ENCODE measurements at regions not wholly inside any gene's neighbourhood (a gene's known extent, or its start where the extent isn't known, plus 50 kb on each side); places are given as distances from the start of the nearest gene placed in this dataset.
A peak's percentile ranks its signal among the peaks of the same experiment; 100 is the strongest.

- ChIA-PET POLR2A (no interaction called here), CTCF (interaction anchor here (1.5 kb wide), 1 partner anchor 76 kb away, joined by 4 read pairs; no protein-coding TSS in a partner anchor)
- H3K4me1 ChIP-seq (ENCODE audit: control insufficient read depth, insufficient read depth, low read length), result no peaks in the 10 kb centered on the region
- no peaks in the 10 kb centered on the region for H3K9me3 ChIP-seq (ENCODE audit: control insufficient read depth, insufficient read depth, low read depth, low read length)
- peak; percentile 50 for TF ChIP-seq EGR2 (tag by site-specific recombination; IDR thresholded peaks at IDR 0.05; ENCODE audit: low read depth)
- peak; percentile 76 for TF ChIP-seq ZFHX2 (tag by site-specific recombination; conservative IDR thresholded peaks at IDR 0.05)
- TF ChIP-seq, protein P1, sequence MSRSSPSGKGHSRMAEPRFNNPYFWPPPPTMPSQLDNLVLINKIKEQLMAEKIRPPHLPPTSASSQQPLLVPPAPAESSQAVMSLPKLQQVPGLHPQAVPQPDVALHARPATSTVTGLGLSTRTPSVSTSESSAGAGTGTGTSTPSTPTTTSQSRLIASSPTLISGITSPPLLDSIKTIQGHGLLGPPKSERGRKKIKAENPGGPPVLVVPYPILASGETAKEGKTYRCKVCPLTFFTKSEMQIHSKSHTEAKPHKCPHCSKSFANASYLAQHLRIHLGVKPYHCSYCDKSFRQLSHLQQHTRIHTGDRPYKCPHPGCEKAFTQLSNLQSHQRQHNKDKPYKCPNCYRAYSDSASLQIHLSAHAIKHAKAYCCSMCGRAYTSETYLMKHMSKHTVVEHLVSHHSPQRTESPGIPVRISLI (tag by site-specific recombination; IDR thresholded peaks at IDR 0.05), result no peak
- no peak overlapping the region for H3K4me3 ChIP-seq (ENCODE audit: low read depth, low read length)
- no peaks in the 10 kb centered on the region for H3K36me3 ChIP-seq (ENCODE audit: control insufficient read depth in 2 of 2, insufficient read depth in 1 of 2, low read length in 2 of 2)
- H3K27ac ChIP-seq (ENCODE audit: extremely low read depth, low read depth, low read length), result no peak overlapping the region
These were observed 146.4 kb downstream of the PHETA1 start for GRCh38 chr12:111222523-111222922.

DNA sequence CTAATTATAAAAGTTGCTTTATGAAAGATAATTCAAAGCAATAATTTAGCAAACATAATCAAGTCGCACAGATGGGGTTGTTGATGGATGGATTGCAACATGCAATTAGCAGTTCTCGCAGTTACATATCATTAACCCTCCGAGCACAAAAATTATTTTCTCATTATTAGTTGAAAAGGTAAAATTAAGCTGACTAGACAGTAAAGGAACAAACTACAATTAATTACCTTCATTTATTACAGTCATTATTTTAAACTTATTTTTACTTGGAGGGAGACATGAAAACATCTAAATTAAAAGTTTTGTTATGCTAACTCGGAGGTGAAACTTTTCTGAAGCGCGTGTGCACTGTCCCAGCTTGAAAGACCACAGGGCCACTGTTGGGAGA is 146.9 kb downstream of the PHETA1 start:
- TF ChIP-seq GFI1B (tag by site-specific recombination; IDR thresholded peaks at IDR 0.05) (no peak), ZNF621 (tag by site-specific recombination; IDR thresholded peaks at IDR 0.05) (no peak), REST (tag by site-specific recombination; IDR thresholded peaks at IDR 0.05) (no peak), KLF1 (tag by site-specific recombination; IDR thresholded peaks at IDR 0.05) (no peak), ZXDB (tag by site-specific recombination; IDR thresholded peaks at IDR 0.05) (no peak), ZNF280C (tag by site-specific recombination; IDR thresholded peaks at IDR 0.05) (no peak), ZBTB48 (tag by site-specific recombination; IDR thresholded peaks at IDR 0.05) (no peak), ZIC2 (tag by site-specific recombination; IDR thresholded peaks at IDR 0.05) (no peak), ZNF10 (tag by site-specific recombination; IDR thresholded peaks at IDR 0.05) (no peak), TRIM28 (IDR thresholded peaks at IDR 0.05; ENCODE audit: borderline replicate concordance, low read length) (no peak), ZNF558 (tag by site-specific recombination; IDR thresholded peaks at IDR 0.05) (no peak), ZNF555 (tag by site-specific recombination; conservative IDR thresholded peaks at IDR 0.05) (no peak), ZNF19 (tag by site-specific recombination; IDR thresholded peaks at IDR 0.05; ENCODE audit: low read depth) (no peak), SALL2 (tag by site-specific recombination; IDR thresholded peaks at IDR 0.05; ENCODE audit: borderline replicate concordance) (no peak), SCRT1 (tag by site-specific recombination; IDR thresholded peaks at IDR 0.05; ENCODE audit: borderline replicate concordance) (no peak), ZNF521 (tag by site-specific recombination; IDR thresholded peaks at IDR 0.05) (no peak)
- TF ChIP-seq, protein P2, sequence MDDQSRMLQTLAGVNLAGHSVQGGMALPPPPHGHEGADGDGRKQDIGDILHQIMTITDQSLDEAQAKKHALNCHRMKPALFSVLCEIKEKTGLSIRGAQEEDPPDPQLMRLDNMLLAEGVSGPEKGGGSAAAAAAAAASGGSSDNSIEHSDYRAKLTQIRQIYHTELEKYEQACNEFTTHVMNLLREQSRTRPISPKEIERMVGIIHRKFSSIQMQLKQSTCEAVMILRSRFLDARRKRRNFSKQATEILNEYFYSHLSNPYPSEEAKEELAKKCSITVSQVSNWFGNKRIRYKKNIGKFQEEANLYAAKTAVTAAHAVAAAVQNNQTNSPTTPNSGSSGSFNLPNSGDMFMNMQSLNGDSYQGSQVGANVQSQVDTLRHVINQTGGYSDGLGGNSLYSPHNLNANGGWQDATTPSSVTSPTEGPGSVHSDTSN (CRISPR knock-in tag; IDR thresholded peaks at IDR 0.05), result no peak
- TF ChIP-seq, protein P3, sequence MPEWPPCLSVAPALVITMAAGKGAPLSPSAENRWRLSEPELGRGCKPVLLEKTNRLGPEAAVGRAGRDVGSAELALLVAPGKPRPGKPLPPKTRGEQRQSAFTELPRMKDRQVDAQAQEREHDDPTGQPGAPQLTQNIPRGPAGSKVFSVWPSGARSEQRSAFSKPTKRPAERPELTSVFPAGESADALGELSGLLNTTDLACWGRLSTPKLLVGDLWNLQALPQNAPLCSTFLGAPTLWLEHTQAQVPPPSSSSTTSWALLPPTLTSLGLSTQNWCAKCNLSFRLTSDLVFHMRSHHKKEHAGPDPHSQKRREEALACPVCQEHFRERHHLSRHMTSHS (tag by site-specific recombination; IDR thresholded peaks at IDR 0.05), result no peak
- POLR2A ChIA-PET, result no interaction called here
- H3K36me3 ChIP-seq (ENCODE audit: control insufficient read depth in 2 of 2, insufficient read depth in 1 of 2, low read length in 2 of 2), result no peaks in the 10 kb centered on the region
- no peak overlapping the region for H3K4me3 ChIP-seq (ENCODE audit: low read depth, low read length)
- no peaks in the 10 kb centered on the region for H3K9me3 ChIP-seq (ENCODE audit: control insufficient read depth, insufficient read depth, low read depth, low read length)
- no peaks in the 10 kb centered on the region for H3K4me1 ChIP-seq (ENCODE audit: control insufficient read depth, insufficient read depth, low read length)
- no peak overlapping the region for H3K27ac ChIP-seq (ENCODE audit: extremely low read depth, low read depth, low read length)
- CTCF ChIA-PET, result interaction anchor here (1.5 kb wide), 1 partner anchor 77 kb away, joined by 4 read pairs; no protein-coding TSS in a partner anchor

Data from HEK293 (cell line).